GM19238 (cell line): ENCODE measurements at regions not wholly inside any gene's neighbourhood (a gene's known extent, or its start where the extent isn't known, plus 50 kb on each side); places are given as distances from the start of the nearest gene placed in this dataset.
"Not testable (repeated sequence)": the region's sequence is repeated elsewhere in the genome, so short reads cannot be mapped to it uniquely, and the experiment has no call there.

Source experiments
- DNase-seq: peaks from one replicate; pipeline ENCODE4 v3.0.0; 2011; ENCODE audit warnings: low spot score; ENCODE audit not compliant: insufficient read length

DNA sequence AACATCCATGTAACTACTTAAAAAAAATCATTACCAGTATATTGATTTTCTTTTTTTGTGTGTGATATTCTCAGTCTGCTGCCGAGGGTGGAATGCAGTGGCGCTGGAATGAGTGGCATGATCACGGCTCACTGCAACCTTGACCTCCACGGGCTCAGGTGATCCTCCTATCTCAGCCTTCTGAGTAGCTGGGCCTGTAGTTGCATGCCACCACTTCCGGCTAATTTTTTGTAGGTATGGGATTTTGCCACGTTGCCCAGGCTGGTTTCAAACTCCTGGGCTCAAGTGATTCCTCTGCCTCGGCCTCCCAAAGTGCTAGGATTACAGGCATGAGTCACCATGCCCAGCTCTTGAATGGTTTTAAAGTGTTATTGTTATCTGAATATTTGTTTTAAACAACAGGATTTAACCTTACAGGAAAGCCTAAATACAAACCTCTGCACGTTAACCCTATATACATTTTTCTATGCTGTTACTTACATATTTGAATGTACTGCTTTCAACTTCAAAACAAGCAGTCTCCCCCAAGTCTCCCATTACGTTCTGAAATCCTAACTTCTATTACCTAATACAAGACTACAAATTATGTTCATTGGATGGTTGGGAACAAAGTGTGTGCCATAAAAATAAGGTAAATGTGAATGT is 61.7 kb downstream of the KPNA2 start:
- no peak for DNase-seq

- not testable (repeated sequence) for DNase-seq
Measured at GRCh38 chr17:68099341-68099753, 63.8 kb downstream of the KPNA2 start.

GRCh38 chr17:68100000-68100641 is 64.6 kb downstream of the KPNA2 start:
- DNase-seq = no peak

DNA sequence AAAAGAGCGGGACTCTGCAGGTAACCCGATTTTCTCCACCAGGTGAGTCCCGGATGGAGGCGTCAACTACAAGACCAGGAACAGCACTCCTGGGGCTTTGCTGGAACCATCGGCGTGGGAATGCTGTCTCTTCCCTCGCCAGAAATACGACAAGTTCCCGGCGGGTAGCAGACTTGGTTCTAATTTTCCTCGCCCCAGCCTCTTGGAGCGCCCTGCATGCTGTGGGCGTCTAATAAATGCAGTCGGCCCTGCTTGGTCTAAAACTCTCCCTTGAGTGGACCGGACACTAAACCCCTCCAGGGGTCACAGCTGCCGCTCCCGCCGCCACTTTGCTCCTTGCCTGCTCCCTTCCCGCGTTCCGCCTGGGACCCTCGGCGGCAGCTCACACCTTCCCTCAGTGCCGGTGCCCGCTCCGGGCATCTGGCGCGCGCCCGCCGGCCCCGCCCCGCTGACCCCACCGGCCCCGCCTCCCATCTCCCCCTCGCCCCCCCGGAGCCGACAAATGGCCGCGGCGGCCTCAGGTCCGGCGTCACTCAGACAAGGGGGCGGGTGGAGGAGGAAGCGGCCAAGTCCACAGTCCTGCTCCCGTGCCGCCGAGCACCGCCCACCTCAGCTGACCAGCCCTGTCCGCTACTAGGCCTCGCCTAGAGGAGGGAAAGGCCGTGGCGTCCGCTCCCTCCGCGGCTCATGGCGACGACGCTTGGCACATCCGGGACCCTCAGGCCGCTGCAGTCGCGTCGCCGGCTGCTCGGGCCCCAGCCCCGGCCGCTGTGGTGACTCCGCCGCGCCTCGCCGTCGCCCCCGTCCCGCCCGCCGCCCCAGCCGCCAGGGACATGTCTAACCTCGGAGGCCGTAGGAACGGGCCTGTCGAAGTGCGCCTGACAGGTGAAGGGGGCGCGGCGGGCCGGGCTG is 65.8 kb downstream of the KPNA2 start:
- peak; percentile 21 for DNase-seq

DNA sequence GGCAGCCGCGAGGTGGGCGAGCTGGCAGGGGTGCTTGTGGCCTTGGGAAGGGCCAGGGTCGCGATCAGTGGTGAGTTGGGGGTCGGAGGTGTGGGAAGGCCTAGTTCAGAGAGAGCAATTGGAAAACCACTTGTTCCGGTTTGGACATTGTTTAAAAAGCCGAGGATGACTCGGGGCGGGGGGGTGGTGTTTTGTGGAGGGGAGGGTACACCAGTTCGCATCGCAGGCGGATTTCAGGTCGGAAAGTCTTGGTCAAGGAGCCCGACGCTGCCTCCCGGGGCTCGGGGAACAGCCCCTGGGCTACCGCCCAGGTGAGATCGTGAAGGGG is 66.4 kb downstream of the KPNA2 start:
- no peak for DNase-seq

- no peak for DNase-seq
Measured at GRCh38 chr17:68102318-68102758, 66.8 kb downstream of the KPNA2 start.

DNA sequence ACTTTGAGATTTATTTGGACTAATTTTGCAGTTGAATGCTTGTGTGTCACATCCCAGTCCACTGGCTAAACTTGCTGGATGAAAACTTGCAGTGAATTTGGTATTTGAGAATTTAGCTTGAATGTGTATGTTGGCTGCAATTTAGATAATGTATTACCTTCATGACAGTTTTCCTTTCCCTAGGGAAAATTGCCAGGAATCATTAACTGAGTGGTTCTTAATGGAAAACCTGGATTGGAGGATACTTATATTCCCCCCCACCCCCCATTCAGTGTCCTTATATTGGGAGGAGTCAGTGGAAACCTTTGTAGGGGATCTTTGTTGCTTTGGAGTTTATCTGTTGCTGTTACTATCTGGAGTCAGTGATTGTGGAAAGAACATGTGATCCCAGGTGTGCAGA is 67.6 kb downstream of the KPNA2 start:
- no peak for DNase-seq

DNA sequence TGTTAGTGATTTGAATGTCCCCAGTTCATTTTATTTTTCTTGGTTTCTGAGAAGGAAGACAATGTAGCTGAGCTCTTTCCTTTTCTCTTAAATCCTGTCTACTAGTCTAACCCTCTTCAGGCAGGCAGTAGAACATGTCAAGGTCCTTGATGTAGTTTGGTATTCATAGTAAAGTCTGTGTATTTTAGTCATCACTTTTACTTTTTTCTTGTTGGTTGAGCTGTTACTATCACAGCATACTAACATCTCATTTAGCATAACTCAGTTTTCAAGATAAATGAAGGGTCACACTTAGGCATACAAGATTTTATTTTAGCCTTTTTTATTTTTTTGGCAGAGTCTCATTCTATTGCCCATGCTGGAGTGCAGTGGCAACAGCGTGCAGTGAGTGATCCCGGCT is 70.5 kb downstream of the KPNA2 start:
- no peak for DNase-seq

GRCh38 chr17:68107373-68107772 is 71.8 kb downstream of the KPNA2 start:
- no peak for DNase-seq

DNA sequence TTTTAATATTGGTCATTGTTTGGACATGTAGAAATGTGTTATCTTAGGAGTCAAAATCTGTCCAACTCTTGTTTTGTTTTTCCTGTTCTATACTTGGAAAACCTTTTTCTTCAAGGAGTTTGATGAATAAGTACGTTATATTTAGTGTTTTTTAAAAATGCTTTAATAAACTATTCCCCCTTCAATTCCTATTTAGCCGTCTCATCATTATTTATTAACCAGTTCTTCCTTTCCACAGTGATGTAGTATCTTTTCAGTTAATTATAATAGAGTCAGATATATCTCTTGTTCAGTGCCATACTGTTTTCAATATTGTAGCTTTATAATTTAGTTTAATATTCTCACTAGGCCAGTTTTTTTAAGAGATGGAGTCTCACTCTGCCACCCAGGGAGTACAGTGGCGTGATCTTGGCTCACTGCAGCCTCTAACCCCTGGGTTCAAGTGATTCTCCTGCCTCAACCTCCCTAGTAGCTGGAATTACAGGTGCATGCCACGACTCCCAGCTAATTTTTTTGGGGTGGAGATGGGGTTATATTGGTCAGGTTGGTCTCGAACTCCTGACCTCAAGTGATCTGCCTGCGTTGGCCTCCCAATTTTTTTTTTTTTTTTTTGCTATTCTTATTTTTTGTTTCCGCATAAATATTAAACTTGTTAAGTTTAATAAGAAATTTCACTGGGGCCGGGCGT is 72.9 kb downstream of the KPNA2 start:
- DNase-seq = no peak

DNA sequence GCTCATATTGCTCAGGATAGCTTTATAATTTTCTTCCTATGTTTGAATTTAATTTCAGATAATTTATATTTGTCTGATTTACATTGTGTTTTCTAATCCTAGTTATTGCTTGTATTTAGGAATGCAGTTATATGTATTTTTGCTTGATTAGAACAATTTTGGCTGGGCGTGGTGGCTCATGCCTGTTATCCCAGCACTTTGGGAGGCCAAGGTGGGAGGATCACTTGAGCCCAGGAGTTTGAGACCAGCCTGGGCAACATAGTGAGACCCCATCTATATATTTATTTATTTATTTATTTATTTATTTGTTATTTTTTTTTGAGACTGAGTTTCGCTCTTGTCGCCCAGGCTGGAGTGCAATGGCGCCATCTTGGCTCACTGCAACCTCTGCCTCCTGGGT is 73.9 kb downstream of the KPNA2 start:
- DNase-seq = not testable (repeated sequence)

GRCh38 chr17:68116211-68116610 is 80.7 kb downstream of the KPNA2 start:
- not testable (repeated sequence) for DNase-seq

DNA sequence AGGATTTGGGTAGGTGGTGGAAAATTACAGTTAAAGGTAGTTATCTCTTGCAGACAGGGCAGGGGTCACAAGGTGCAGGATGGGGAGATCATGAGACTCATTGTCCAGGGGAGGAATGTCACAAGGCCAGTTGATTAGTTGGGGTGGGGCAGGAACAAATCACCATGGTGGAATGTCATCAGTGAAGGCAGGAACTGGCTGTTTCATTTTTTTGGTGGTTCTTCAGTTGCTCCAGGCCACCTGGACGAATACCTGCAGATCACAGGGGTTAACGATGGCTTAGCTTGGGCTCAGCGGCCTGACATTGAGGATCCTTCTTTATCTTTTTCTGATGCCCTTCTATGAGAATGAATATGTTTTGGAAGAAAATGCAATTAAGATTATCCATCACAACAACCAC is 87.1 kb downstream of the KPNA2 start:
- no peak for DNase-seq

DNA sequence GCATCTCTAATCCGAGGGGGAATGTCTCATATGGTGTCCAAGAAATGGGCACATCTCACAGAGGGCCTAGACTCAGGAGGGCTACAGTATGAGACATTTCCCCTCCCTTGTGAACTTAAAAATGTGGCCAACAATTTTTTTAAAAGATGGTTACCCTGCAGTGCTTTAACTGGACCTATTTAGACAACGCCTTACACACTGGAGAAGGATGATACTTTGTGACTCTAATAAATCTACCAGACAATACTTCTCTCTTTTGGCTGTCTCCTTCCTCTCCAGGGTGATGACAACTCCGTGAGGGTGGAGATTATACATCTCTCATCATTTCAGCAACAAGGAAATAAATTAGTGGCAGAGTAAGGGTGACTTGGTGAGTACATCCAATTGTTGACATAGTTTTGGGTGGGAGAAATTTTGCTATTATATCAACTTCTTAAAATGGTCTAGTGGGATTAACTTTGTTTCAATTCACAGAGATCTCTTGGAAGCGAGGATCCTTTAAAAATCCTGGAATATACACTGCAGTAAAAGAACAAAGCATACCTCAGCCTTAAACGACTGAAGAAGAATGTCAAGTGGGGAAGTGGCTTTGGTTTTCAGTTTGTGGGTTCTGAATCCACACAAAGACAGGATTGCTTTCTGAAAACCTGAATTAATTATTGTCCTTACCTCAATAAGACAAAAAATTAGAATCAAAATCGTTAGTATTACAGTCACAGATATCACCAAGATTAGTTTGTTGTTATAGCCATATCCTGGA is 89.8 kb downstream of the KPNA2 start:
- no peak for DNase-seq

GRCh38 chr17:68127914-68128313 is 92.4 kb downstream of the KPNA2 start:
- no peak for DNase-seq

GRCh38 chr17:68131456-68131855 is 95.9 kb downstream of the KPNA2 start:
- DNase-seq = no peak

- DNase-seq = no peak
Measured at GRCh38 chr17:68133346-68134045, 98.0 kb downstream of the KPNA2 start.

DNA sequence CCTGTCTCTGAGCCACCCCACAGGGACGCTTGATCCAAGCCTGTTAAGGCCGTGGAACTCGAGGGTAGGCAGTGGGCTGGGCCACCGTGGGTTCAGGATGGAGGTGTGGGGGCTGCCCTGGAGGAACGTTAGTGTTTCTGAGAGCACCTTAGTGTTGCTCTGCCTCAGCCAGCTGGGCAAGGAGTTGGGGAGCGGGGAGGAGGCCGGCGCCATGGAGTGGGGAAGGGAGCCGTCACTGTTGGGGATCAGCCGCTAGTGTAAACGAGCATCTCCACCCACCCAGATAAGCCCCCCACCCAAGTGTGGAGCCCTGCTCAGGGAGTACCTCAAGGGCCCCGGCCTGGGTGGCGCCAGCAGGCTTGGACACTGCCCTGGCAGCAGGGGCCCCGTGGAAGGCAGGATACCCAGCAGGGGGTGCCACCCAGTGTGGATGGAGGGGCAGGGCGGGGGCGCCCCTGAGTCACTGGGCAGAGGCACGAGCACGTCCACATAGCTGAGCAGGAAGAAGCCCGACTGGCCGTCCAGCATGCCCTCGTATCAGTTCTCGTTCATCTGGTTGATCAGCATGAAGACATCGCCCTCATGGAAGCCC is 98.6 kb downstream of the KPNA2 start:
- DNase-seq = no peak

DNA sequence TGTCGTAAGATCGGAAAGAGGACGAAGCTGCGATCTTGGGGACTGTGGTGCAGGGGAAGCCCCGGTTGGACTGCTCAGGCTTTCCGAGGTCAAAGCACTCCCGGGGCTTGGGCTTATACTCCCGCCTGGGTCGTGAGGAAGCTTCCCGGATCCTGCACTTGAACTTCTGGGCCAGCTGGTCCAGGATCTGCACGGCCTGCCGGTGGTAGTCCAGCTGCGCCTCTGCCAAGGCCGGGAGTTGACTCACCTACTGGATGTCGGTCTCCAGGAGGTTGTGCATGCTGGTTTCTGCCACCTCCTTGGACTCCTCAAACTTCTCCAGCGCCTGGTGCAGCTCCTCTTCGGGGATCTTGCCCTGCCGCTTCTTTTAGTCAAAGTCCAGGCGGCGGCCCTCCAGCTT is 99.2 kb downstream of the KPNA2 start:
- DNase-seq = no peak
